Stomach smooth muscle (tissue), 2 donors: ENCODE measurements at regions not wholly inside any gene's neighbourhood (a gene's known extent, or its start where the extent isn't known, plus 50 kb on each side); places are given as distances from the start of the nearest gene placed in this dataset.

Source experiments
- H3K27ac ChIP-seq: one replicate; pipeline ENCODE4 v1.7.0; 2013; ENCODE audit warnings: mild to moderate bottlenecking, low read length, inconsistent platforms
- H3K27me3 ChIP-seq, 2 donors: one replicate each; pipeline ENCODE4 v1.7.0; 2013; ENCODE audit warnings: low read length in 2 of 2; ENCODE audit not compliant: insufficient read depth in 2 of 2, control insufficient read depth in 1 of 2
- H3K36me3 ChIP-seq, 2 donors: one replicate each; pipeline ENCODE4 v1.7.0; 2013; ENCODE audit warnings: low read length in 2 of 2; ENCODE audit not compliant: control insufficient read depth in 2 of 2, insufficient read depth in 2 of 2
- H3K4me1 ChIP-seq: one replicate; pipeline ENCODE4 v1.7.0; 2013; ENCODE audit warnings: low read length; ENCODE audit not compliant: control insufficient read depth, insufficient read depth
- H3K4me3 ChIP-seq, 2 donors: one replicate each; pipeline ENCODE4 v1.7.0; 2013; ENCODE audit warnings: low read length in 2 of 2
- H3K9ac ChIP-seq, 2 donors: one replicate each; pipeline ENCODE4 v1.7.0; 2013; ENCODE audit warnings: low read length in 2 of 2, mild to moderate bottlenecking in 1 of 2
- H3K9me3 ChIP-seq, 2 donors: one replicate each; pipeline ENCODE4 v1.7.0; 2013; ENCODE audit warnings: low read length in 2 of 2; ENCODE audit not compliant: control insufficient read depth in 2 of 2
- donor health status: healthy.
- donor health status: Pancreatic carcinoma.

- Histone ChIP-seq H3K9me3 (peaks cover 0 to 3% of the 10 kb centered on the region in 2 donors), H3K36me3 (no peaks in the 10 kb centered on the region), H3K27me3 (no peaks in the 10 kb centered on the region), H3K4me1 (no peaks in the 10 kb centered on the region), H3K4me3 (no peak overlapping the region), H3K27ac (no peak overlapping the region), H3K9ac (no peak overlapping the region)
Measured at GRCh38 chr19:28534766-28535351, 678.1 kb downstream of the UQCRFS1 start.

- no peak overlapping the region for H3K27ac ChIP-seq
- H3K27me3 ChIP-seq = no peaks in the 10 kb centered on the region
- H3K4me1 ChIP-seq = no peaks in the 10 kb centered on the region
- no peaks in the 10 kb centered on the region for H3K36me3 ChIP-seq
- no peak overlapping the region for H3K4me3 ChIP-seq
- no peak overlapping the region for H3K9ac ChIP-seq
- H3K9me3 ChIP-seq = peaks cover 0 to 3% of the 10 kb centered on the region in 2 donors
Measured at GRCh38 chr19:28532765-28533341, 680.1 kb downstream of the UQCRFS1 start.

DNA sequence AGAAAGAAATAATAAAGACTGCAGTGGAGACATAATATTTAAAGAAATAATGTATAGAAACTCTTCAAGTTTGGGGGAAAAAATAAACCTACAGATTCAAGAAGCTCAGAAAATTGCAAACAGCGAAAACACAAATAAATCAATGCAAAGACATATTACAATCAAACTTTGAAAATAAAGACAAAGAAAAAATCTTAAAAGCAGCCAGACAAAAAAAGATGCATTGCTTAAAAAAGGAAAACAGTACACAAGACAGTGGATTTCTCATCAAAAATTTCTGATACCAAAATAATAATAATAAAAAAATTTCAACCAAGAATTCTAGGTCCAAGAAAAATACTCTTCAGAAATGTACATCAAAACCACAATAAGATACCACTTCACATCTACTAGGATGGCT is 681.0 kb downstream of the UQCRFS1 start:
- Histone ChIP-seq H3K27ac (no peak overlapping the region), H3K9me3 (no peaks in the 10 kb centered on the region), H3K36me3 (no peaks in the 10 kb centered on the region), H3K4me3 (no peak overlapping the region), H3K9ac (no peak overlapping the region), H3K27me3 (no peaks in the 10 kb centered on the region), H3K4me1 (no peaks in the 10 kb centered on the region)

DNA sequence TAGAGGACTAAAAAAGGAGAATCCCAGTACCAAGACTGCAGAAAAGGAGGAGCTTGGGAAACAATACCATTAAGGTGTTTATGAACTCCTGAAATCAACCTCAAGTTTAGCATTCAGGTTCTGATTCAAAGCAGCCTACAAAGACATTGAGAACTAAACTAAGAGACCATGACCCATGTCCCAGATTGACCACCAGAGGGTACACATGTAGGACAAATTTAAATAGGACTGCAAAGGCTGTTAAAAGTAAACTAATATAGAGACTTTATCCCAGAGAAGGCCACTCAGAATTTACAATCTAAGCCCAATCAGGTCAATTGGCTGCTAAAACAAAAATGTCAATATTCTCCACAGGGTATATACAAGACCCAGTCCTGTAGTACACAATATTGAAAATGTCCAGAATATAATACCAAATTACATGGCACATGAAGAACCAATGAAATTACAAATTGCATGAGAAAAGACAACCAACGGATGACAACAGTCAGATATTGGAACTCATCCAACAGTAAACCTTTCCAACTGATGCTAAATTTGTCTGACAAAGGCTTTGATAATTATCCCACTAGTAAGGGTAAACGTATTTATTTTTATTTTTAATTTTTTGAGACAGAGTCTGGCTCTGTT is 682.4 kb downstream of the UQCRFS1 start:
- no peaks in the 10 kb centered on the region for H3K9me3 ChIP-seq
- H3K27ac ChIP-seq = no peak overlapping the region
- H3K36me3 ChIP-seq = no peaks in the 10 kb centered on the region
- no peaks in the 10 kb centered on the region for H3K27me3 ChIP-seq
- H3K4me3 ChIP-seq = no peak overlapping the region
- no peaks in the 10 kb centered on the region for H3K4me1 ChIP-seq
- H3K9ac ChIP-seq = no peak overlapping the region

GRCh38 chr19:28526038-28526437 is 686.9 kb downstream of the UQCRFS1 start:
- Histone ChIP-seq H3K36me3 (no peaks in the 10 kb centered on the region), H3K4me3 (no peak overlapping the region), H3K27ac (no peak overlapping the region), H3K27me3 (no peaks in the 10 kb centered on the region), H3K4me1 (no peaks in the 10 kb centered on the region), H3K9ac (no peak overlapping the region), H3K9me3 (no peaks in the 10 kb centered on the region)

DNA sequence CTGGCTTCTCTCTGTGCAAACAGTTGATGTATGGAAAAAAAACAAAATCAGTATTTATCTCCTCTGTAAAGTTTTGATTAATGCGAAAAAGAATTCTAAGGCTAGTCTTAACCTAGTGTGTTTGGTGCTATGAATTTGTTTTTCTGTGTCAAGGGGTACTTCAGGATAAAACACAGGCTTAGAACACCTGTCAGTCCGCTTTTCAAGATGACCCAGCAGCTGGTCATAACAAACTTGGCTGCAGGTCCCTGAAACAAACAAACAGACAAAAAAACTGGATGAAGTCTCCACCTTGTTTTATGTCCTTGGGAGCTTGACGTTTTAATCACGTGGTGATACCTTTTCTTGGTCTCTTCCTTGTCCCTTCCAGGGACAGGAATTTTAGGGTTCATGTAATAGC is 689.3 kb downstream of the UQCRFS1 start:
- Histone ChIP-seq H3K27ac (no peak overlapping the region), H3K9me3 (no peaks in the 10 kb centered on the region), H3K36me3 (no peaks in the 10 kb centered on the region), H3K9ac (no peak overlapping the region), H3K27me3 (no peaks in the 10 kb centered on the region), H3K4me1 (no peaks in the 10 kb centered on the region), H3K4me3 (no peak overlapping the region)

- H3K4me1 ChIP-seq = no peaks in the 10 kb centered on the region
- H3K27ac ChIP-seq = no peak overlapping the region
Measured at GRCh38 chr19:28522545-28522922, 690.4 kb downstream of the UQCRFS1 start.

DNA sequence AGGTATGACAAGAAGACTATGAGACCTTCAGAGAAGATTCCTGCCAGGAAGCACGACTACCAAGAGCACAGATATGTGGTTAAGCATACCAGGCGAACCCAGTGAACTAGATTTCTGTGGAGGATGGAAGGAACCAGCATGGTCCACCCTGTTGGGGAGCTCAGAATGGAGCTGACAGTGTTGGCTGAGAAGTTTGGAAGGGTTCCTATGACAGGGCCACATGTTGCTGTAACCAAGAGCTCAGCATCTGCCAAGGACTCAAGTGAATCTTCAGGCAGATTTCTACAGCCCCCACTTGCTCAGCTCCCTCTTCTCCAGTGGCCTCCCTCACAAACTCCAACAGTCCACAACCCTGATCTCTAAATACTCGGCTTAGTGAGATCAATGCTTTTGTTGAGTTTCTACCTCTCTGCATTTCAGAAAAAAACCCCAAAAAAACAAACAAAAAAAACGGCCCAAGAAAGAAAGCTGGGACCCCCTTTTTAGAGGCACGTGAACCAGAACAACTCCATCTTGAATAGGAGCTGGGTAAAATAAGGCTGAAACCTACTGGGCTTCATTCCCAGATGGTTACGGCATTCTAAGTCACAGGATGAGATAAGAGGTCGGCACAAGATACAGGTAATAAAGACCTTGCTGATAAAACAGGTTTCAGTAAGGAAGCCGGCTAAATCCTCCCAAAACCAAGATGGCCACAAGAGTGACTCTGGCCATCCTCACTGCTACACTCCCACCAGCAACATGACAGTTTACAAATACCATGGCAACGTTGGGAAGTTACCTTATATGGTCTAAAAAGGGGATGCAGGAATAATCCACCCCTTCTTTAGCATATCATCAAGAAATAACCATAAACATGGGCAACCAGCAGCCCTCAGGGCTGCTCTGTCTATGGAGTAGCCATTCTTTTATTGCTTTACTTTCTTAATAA is 691.1 kb downstream of the UQCRFS1 start:
- no peaks in the 10 kb centered on the region for H3K9me3 ChIP-seq
- H3K36me3 ChIP-seq = no peaks in the 10 kb centered on the region
- H3K9ac ChIP-seq = no peak overlapping the region
- no peak overlapping the region for H3K27ac ChIP-seq
- no peak overlapping the region for H3K4me3 ChIP-seq
- no peaks in the 10 kb centered on the region for H3K27me3 ChIP-seq
- H3K4me1 ChIP-seq = no peaks in the 10 kb centered on the region

More at GRCh38 chr19:28522545-28522922, 690.4 kb downstream of the UQCRFS1 start:
- H3K9me3 ChIP-seq = no peaks in the 10 kb centered on the region
- no peaks in the 10 kb centered on the region for H3K27me3 ChIP-seq
- no peaks in the 10 kb centered on the region for H3K36me3 ChIP-seq
- H3K9ac ChIP-seq = no peak overlapping the region
- no peak overlapping the region for H3K4me3 ChIP-seq

GRCh38 chr19:28520998-28521568 is 691.9 kb downstream of the UQCRFS1 start:
- H3K9ac ChIP-seq = no peak overlapping the region
- no peaks in the 10 kb centered on the region for H3K4me1 ChIP-seq
- no peak overlapping the region for H3K4me3 ChIP-seq
- no peaks in the 10 kb centered on the region for H3K27me3 ChIP-seq
- H3K36me3 ChIP-seq = no peaks in the 10 kb centered on the region
- no peaks in the 10 kb centered on the region for H3K9me3 ChIP-seq
- no peak overlapping the region for H3K27ac ChIP-seq

DNA sequence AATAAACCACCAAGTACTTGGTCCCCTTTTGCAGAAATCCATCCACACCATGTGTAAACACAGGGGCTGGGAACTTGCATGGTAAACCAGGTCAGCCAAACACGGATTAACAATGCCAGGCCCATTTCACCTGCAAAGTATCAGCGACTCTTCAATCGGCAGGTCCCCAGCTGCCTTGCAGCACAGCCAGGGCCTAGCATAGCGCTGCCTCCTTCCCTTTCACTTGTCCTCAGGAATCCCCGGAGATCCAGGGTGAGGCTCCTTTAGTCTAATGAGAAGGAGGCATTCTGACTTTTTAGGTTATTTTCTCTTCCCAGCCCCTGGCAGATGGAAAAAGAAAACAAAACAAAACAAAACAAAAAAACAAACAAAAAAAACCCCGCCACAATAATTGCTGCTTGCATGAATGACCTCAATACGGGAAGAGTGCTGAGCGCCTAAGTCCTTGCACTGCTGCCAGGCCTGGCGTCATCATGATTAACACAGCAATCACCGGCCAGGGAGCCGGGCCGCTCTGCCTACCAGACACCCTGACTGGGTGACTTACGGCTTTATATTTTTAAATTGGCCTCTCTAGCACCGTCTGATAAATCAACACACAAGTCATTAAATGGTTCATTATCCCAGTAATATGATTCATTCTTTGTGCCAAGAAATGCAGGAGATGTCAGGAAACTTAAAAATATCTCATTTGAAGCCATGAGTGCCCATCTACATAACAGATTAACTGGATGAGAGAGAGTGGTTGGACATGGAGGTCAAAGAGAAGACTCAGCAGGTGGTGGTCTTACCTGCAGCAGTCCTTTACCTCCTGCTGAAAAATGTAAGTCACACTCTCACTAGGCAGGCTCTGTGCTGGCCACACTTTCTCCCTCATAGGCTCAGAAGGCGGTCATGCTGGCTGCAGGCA is 692.7 kb downstream of the UQCRFS1 start:
- no peak overlapping the region for H3K4me3 ChIP-seq
- H3K9ac ChIP-seq = no peak overlapping the region
- H3K27me3 ChIP-seq = no peaks in the 10 kb centered on the region
- no peaks in the 10 kb centered on the region for H3K4me1 ChIP-seq
- no peaks in the 10 kb centered on the region for H3K9me3 ChIP-seq
- H3K36me3 ChIP-seq = no peaks in the 10 kb centered on the region
- H3K27ac ChIP-seq = no peak overlapping the region
